ENCODE measurements at regions not wholly inside any gene's neighbourhood (a gene's known extent, or its start where the extent isn't known, plus 50 kb on each side); places are given as distances from the start of the nearest gene placed in this dataset.

DNA sequence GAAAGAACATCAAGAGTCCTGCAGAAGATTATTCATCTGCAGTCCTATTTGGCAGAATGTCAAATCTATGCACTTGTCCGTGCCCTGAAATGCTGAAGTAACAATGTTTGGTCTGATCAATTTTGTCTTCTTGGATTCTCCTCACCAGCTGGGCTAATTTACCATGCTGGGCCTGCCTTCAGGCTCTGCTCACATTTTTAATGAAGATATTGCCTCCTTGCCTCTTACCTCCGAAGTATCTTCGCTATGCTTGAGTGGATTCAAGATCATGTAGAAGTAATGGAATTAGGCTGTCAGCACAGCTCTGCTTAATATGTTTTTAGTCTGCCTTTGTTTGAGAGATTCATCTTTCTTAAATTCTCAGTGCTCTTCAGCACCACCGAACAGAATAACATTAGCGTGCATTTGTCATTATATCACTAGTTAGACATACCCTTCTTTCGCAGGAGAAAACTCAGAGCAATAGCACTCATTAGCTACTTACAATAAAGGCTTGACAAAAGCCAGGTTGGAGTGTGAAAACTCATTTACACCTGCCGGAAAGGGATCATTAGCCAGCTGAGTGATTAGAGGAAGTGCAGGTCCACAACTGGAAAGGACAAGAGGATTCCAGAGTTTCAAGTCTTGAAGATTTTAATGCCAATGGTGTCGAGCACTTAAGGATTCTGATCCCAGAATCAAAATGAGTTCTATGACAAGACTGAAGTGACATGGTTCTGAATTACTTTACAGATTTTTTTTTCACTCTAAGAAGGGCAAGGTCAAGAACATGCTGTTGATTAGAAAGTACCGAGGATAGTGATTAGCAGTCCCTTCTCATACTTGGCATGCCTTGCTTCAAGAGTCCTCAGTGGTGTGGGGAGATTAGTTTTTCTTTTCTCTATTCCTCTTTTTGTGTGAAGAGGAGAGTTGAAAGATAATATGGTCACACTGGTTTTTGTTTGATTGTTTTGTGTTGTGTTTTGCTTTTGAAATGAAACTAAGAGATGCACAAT, 405.6 kb upstream of the TOM1L1 start (continued):
- TF ChIP-seq TCF12 (IDR thresholded peaks at IDR 0.05; ENCODE audit: low read depth, low read length): no peak
- no peak for TF ChIP-seq MAFK (IDR thresholded peaks at IDR 0.05; ENCODE audit: low read depth, low read length)
- no peak for TF ChIP-seq EP300 (IDR thresholded peaks at IDR 0.05; ENCODE audit: borderline replicate concordance in 1 of 2, low read depth in 2 of 2, low read length in 2 of 2)
- no peak for TF ChIP-seq RBBP5 (IDR thresholded peaks at IDR 0.05; ENCODE audit: borderline replicate concordance, low read depth, low read length)
- TF ChIP-seq CTBP2 (IDR thresholded peaks at IDR 0.05; ENCODE audit: borderline replicate concordance, insufficient read depth, insufficient read length, low read length): no peak
- no peak for TF ChIP-seq NANOG (IDR thresholded peaks at IDR 0.05; ENCODE audit: insufficient read depth, low read depth, low read length, poor library complexity, severe bottlenecking)
- TF ChIP-seq CHD1 (IDR thresholded peaks at IDR 0.05; ENCODE audit: low read depth, low read length): no peak
- no peak for TF ChIP-seq KDM4A (IDR thresholded peaks at IDR 0.05; ENCODE audit: low read depth, low read length, severe bottlenecking)
